GM23248 (cell line): ENCODE measurements at regions not wholly inside any gene's neighbourhood (a gene's known extent, or its start where the extent isn't known, plus 50 kb on each side); places are given as distances from the start of the nearest gene placed in this dataset.

ENCODE experiments used
- DNase-seq: peaks from one replicate; pipeline ENCODE4 v3.0.0-alpha.2; 2015
- H2AFZ ChIP-seq: fragments of 200-600 bp; sonication (generic); 2 replicates; pipeline ENCODE4 v1.6.1; 2016; ENCODE audit warnings: antibody characterized with exemption
- H3F3A ChIP-seq: fragments of 200-600 bp; sonication (generic); 2 replicates; pipeline ENCODE4 v1.6.1; 2016; ENCODE audit warnings: mild to moderate bottlenecking, antibody characterized with exemption, mixed run types; ENCODE audit not compliant: insufficient read depth
- H3K27ac ChIP-seq: fragments of 200-600 bp; sonication (generic); 2 replicates; pipeline ENCODE4 v1.5.1; 2016; ENCODE audit warnings: mild to moderate bottlenecking
- H3K27me3 ChIP-seq: fragments of 200-600 bp; sonication (generic); replicated peaks from 2 replicates; pipeline ENCODE4 v1.6.1; 2016; ENCODE audit warnings: mild to moderate bottlenecking; ENCODE audit not compliant: insufficient read depth
- H3K36me3 ChIP-seq: fragments of 200-600 bp; sonication (generic); 2 replicates; pipeline ENCODE4 v1.6.1; 2016; ENCODE audit warnings: low read depth, mild to moderate bottlenecking
- H3K4me1 ChIP-seq: fragments of 200-600 bp; sonication (generic); 2 replicates; pipeline ENCODE4 v1.6.1; 2016; ENCODE audit warnings: mild to moderate bottlenecking; ENCODE audit not compliant: insufficient read depth
- H3K4me2 ChIP-seq: fragments of 200-600 bp; sonication (generic); one replicate; pipeline ENCODE4 v1.6.1; 2016; ENCODE audit warnings: mild to moderate bottlenecking; ENCODE audit not compliant: unreplicated experiment
- H3K4me3 ChIP-seq: fragments of 200-600 bp; sonication (generic); 2 replicates; pipeline ENCODE4 v1.5.1; 2016; ENCODE audit warnings: mild to moderate bottlenecking
- H3K79me2 ChIP-seq: fragments of 200-600 bp; sonication (generic); 2 replicates; pipeline ENCODE4 v1.6.1; 2016; ENCODE audit warnings: mild to moderate bottlenecking; ENCODE audit not compliant: insufficient read depth
- H3K9ac ChIP-seq: fragments of 200-600 bp; sonication (generic); 2 replicates; pipeline ENCODE4 v1.6.1; 2016; ENCODE audit warnings: mild to moderate bottlenecking
- H3K9me2 ChIP-seq: fragments of 200-600 bp; sonication (generic); 2 replicates; pipeline ENCODE4 v1.6.1; 2016; ENCODE audit warnings: mixed run types, mild to moderate bottlenecking, moderate library complexity; ENCODE audit not compliant: insufficient read depth
- H3K9me3 ChIP-seq: fragments of 200-600 bp; sonication (generic); one replicate; pipeline ENCODE4 v1.6.1; 2017; ENCODE audit warnings: low read depth
- H4K20me1 ChIP-seq: fragments of 200-600 bp; sonication (generic); 2 replicates; pipeline ENCODE4 v1.6.0; 2016; ENCODE audit not compliant: insufficient read depth
- EZH2 ChIP-seq: fragments of 200-600 bp; sonication (generic); IDR thresholded peaks from 2 replicates; pipeline ENCODE4 v1.6.1; 2018; ENCODE audit warnings: antibody characterized with exemption, mild to moderate bottlenecking; ENCODE audit not compliant: insufficient read depth, poor library complexity, severe bottlenecking
- EZH2phosphoT487 ChIP-seq: fragments of 200-600 bp; sonication (generic); IDR thresholded peaks from 2 replicates; pipeline ENCODE4 v1.6.1; 2018; ENCODE audit warnings: antibody characterized with exemption, moderate library complexity, mild to moderate bottlenecking, low read depth; ENCODE audit not compliant: insufficient read depth
- WGBS, 2 experiments: methylation state at CpG; one replicate each; pipeline ENCODE4 v1.1.6; 2015 to 2017; ENCODE audit warnings: low lambda C conversion rate in 2 of 2, low coverage in 1 of 2; ENCODE audit errors: missing lambda C conversion rate in 2 of 2; 5-methylcytosine and 5-hydroxymethylcytosine counted together
- in situ Hi-C: fragments of 300-500 bp; cut with MboI; formaldehyde crosslinking; loops from 2 replicates; pipeline ENCODE4 v1.15.0; 2020

DNA sequence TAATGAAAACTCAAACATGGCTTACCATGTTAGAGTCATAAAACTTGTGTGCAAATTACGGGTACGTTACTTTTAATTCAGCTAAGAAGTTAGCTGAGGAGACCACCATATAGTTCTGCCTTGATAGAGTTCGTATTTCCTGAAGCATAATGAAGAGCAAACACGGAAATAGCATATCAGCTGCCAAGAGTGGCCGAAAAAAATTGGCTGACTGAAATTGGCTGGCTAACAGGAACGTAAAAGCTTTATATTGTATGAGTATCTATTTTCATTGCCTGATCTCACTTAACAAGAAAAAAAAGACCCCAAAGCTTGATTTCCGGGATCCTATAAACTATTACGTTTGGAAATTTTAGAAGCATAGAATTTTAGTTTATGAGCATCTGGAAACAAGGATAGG lies 1222.9 kb downstream of the ZPLD1 start:
- Histone ChIP-seq H3K4me3 (no peak overlapping the region), H3K27me3 (no peaks in the 10 kb centered on the region), H3F3A (no peaks in the 10 kb centered on the region), H3K9me3 (no peaks in the 10 kb centered on the region), H3K27ac (no peak overlapping the region), H3K79me2 (no peaks in the 10 kb centered on the region), H3K9ac (no peak overlapping the region), H3K9me2 (no peaks in the 10 kb centered on the region), H3K4me1 (no peaks in the 10 kb centered on the region), H2AFZ (no peak overlapping the region), H3K36me3 (no peaks in the 10 kb centered on the region), H3K4me2 (no peak overlapping the region), H4K20me1 (no peaks in the 10 kb centered on the region)
- TF ChIP-seq EZH2 (no peak), EZH2phosphoT487 (no peak)
- DNase-seq, result no peak
- in situ Hi-C loops, result no loop called here
- WGBS, 2 experiments, result 9% methylated on average over 8 of the region's 8 CpGs

DNA sequence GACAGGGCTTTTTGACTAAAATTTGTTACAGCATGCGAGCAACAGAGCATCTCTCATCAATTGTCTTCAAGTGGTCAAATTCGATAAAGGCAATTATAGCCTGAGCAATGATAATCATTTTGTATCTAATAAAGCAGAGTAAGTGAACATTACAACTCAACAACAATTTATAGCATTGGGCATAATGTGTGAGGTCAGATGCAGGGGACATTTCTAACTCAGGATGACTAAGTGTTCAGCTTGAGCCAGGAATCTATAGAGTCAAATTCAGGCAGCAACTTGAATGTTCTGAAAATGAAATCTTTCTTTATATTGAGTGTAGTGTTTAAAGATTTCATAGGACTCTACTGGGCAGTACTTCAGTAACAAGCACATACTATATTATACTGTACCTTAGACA lies 1226.0 kb downstream of the ZPLD1 start:
- TF ChIP-seq EZH2 (no peak), EZH2phosphoT487 (no peak)
- Histone ChIP-seq H3K4me3 (no peak overlapping the region), H3K27me3 (no peaks in the 10 kb centered on the region), H2AFZ (no peak overlapping the region), H3K9me2 (no peaks in the 10 kb centered on the region), H3K4me1 (no peaks in the 10 kb centered on the region), H3K9me3 (peaks cover 3% of the 10 kb centered on the region), H3K27ac (no peak overlapping the region), H3F3A (no peaks in the 10 kb centered on the region), H3K9ac (no peak overlapping the region), H3K36me3 (no peaks in the 10 kb centered on the region), H3K4me2 (no peak overlapping the region), H4K20me1 (no peaks in the 10 kb centered on the region), H3K79me2 (no peaks in the 10 kb centered on the region)
- 18 to 19% methylated on average over 2 of the region's 2 CpGs for WGBS, 2 experiments
- DNase-seq, result no peak
- in situ Hi-C loops, result no loop called here

DNA sequence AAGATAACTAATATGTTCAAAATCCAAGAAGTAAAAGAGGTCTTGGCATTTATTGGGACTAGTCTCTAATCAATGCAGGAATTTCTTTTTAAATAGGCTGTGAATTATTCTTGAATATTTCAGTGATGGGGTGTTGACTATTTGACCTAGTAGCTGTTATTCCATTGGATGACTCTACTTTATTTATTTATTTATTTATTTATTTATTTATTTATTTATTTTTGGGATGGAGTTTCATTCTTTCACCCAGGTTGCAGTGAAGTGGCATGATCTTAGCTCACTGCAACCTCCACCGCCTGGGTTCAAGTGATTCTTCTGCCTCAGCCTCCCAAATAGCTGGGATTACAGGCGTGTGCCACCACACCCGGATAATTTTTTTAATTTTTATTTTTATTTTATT lies 1227.8 kb downstream of the ZPLD1 start:
- H3K9me3 ChIP-seq, result peaks cover 3% of the 10 kb centered on the region
- H3K27me3 ChIP-seq, result no peaks in the 10 kb centered on the region
- H3K9me2 ChIP-seq, result no peaks in the 10 kb centered on the region
- no peaks in the 10 kb centered on the region for H3K79me2 ChIP-seq
- no peaks in the 10 kb centered on the region for H3K36me3 ChIP-seq
- no peaks in the 10 kb centered on the region for H4K20me1 ChIP-seq
- no peak overlapping the region for H3K27ac ChIP-seq
- in situ Hi-C loops, result no loop called here
- no peaks in the 10 kb centered on the region for H3K4me1 ChIP-seq
- no peaks in the 10 kb centered on the region for H3F3A ChIP-seq
- 38 to 45% methylated on average over 3 of the region's 3 CpGs for WGBS, 2 experiments
- DNase-seq, result no peak
- no peak overlapping the region for H3K9ac ChIP-seq
- no peak overlapping the region for H3K4me2 ChIP-seq
- TF ChIP-seq EZH2 (no peak), EZH2phosphoT487 (no peak)
- no peak overlapping the region for H2AFZ ChIP-seq
- no peak overlapping the region for H3K4me3 ChIP-seq

DNA sequence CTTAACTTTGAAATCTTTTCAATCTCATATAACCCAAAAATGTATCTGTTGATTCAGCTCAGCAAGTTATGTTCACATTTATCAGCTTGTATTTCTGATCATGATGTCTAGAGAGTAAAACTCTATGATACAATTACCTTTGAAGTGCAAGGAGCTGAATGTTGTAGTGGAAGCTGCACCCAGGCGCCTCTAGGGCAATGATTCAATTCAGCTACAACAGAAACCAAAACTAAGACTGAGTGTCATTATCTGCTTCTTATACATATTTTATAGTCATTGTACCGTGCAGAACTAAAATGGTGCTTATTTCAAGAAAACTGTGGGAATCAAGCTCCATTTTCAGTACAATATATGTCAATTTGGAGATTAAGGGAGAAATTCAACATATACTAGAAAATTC lies 1237.5 kb downstream of the ZPLD1 start:
- H3K27me3 ChIP-seq, result no peaks in the 10 kb centered on the region
- H4K20me1 ChIP-seq, result no peaks in the 10 kb centered on the region
- no peaks in the 10 kb centered on the region for H3K36me3 ChIP-seq
- H3K4me1 ChIP-seq, result no peaks in the 10 kb centered on the region
- H3K9me2 ChIP-seq, result no peaks in the 10 kb centered on the region
- H3F3A ChIP-seq, result no peaks in the 10 kb centered on the region
- H3K9ac ChIP-seq, result no peak overlapping the region
- WGBS, 2 experiments, result 18 to 27% methylated on average over 2 of the region's 2 CpGs
- no peak overlapping the region for H3K27ac ChIP-seq
- no peak overlapping the region for H3K4me3 ChIP-seq
- TF ChIP-seq EZH2phosphoT487, result no peak
- TF ChIP-seq EZH2, result no peak
- H2AFZ ChIP-seq, result no peak overlapping the region
- in situ Hi-C loops, result no loop called here
- H3K9me3 ChIP-seq, result no peaks in the 10 kb centered on the region
- DNase-seq, result no peak
- H3K4me2 ChIP-seq, result no peak overlapping the region
- no peaks in the 10 kb centered on the region for H3K79me2 ChIP-seq

DNA sequence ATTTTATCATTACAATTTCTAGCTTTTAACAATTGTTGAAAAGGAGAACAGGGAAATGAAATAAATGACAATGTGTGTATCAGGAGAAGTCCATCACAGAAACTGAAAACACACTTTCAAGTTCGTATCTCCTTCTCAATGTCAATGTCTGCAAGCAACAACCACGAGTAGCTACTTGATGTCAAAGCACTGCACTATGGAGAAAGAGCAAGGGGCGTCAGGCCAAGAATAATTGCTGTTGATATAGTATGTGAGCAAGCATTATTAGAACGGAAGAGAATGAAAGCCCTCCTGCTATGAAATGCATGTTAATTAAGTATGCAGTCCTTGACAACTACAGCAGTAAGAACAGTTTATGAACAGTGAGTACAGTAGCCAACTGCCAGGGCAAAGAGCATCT lies 1250.1 kb downstream of the ZPLD1 start:
- H3K9me2 ChIP-seq, result no peaks in the 10 kb centered on the region
- no peak overlapping the region for H2AFZ ChIP-seq
- TF ChIP-seq EZH2 (no peak), EZH2phosphoT487 (no peak)
- H3K79me2 ChIP-seq, result no peaks in the 10 kb centered on the region
- H3K4me2 ChIP-seq, result no peak overlapping the region
- in situ Hi-C loops, result no loop called here
- H3F3A ChIP-seq, result no peaks in the 10 kb centered on the region
- no peak overlapping the region for H3K27ac ChIP-seq
- no peaks in the 10 kb centered on the region for H4K20me1 ChIP-seq
- no peaks in the 10 kb centered on the region for H3K36me3 ChIP-seq
- no peaks in the 10 kb centered on the region for H3K27me3 ChIP-seq
- no peak for DNase-seq
- no peak overlapping the region for H3K4me3 ChIP-seq
- H3K9me3 ChIP-seq, result no peaks in the 10 kb centered on the region
- no peak overlapping the region for H3K9ac ChIP-seq
- WGBS, 2 experiments, result 17 to 20% methylated on average over 4 of the region's 4 CpGs
- no peaks in the 10 kb centered on the region for H3K4me1 ChIP-seq
